Pulmonary artery endothelial cell (primary cell): ENCODE measurements at regions not wholly inside any gene's neighbourhood (a gene's known extent, or its start where the extent isn't known, plus 50 kb on each side); places are given as distances from the start of the nearest gene placed in this dataset.

Source experiments
- DNase-seq: peaks from one replicate; pipeline ENCODE4 v3.0.0-alpha.2; 2011; ENCODE audit warnings: low read depth, low spot score

- no peak for DNase-seq
Observed at GRCh38 chr4:59238212-59238611, 1961.9 kb upstream of the ADGRL3 start.

GRCh38 chr4:59240011-59240410 is 1960.1 kb upstream of the ADGRL3 start:
- no peak for DNase-seq

- no peak for DNase-seq
Observed at GRCh38 chr4:59243038-59243437, 1957.1 kb upstream of the ADGRL3 start.

GRCh38 chr4:59247032-59247431 is 1953.1 kb upstream of the ADGRL3 start:
- no peak for DNase-seq

GRCh38 chr4:59248313-59248712 is 1951.8 kb upstream of the ADGRL3 start:
- no peak for DNase-seq

- DNase-seq: no peak
Observed at GRCh38 chr4:59249110-59249509, 1951.0 kb upstream of the ADGRL3 start.

- no peak for DNase-seq
Observed at GRCh38 chr4:59258002-59258401, 1942.1 kb upstream of the ADGRL3 start.

GRCh38 chr4:59307609-59308008 is 1892.5 kb upstream of the ADGRL3 start:
- no peak for DNase-seq

- DNase-seq: no peak
Observed at GRCh38 chr4:59314637-59315036, 1885.5 kb upstream of the ADGRL3 start.

- DNase-seq: no peak
Observed at GRCh38 chr4:59339631-59340030, 1860.5 kb upstream of the ADGRL3 start.

- no peak for DNase-seq
Observed at GRCh38 chr4:59341506-59341905, 1858.6 kb upstream of the ADGRL3 start.

- DNase-seq: no peak
Observed at GRCh38 chr4:59348949-59349348, 1851.2 kb upstream of the ADGRL3 start.

GRCh38 chr4:59369229-59369628 is 1830.9 kb upstream of the ADGRL3 start:
- DNase-seq: no peak

GRCh38 chr4:59374416-59374815 is 1825.7 kb upstream of the ADGRL3 start:
- no peak for DNase-seq

GRCh38 chr4:59380841-59381366 is 1819.2 kb upstream of the ADGRL3 start:
- no peak for DNase-seq

GRCh38 chr4:59381591-59381990 is 1818.5 kb upstream of the ADGRL3 start:
- DNase-seq: no peak

GRCh38 chr4:59387759-59388758 is 1812.1 kb upstream of the ADGRL3 start:
- no peak for DNase-seq

- DNase-seq: no peak
Observed at GRCh38 chr4:59393780-59394179, 1806.3 kb upstream of the ADGRL3 start.

- no peak for DNase-seq
Observed at GRCh38 chr4:59400334-59400733, 1799.8 kb upstream of the ADGRL3 start.

- no peak for DNase-seq
Observed at GRCh38 chr4:59409647-59410046, 1790.5 kb upstream of the ADGRL3 start.

GRCh38 chr4:59412739-59413138 is 1787.4 kb upstream of the ADGRL3 start:
- no peak for DNase-seq

GRCh38 chr4:59455751-59456150 is 1744.4 kb upstream of the ADGRL3 start:
- no peak for DNase-seq

- DNase-seq: no peak
Observed at GRCh38 chr4:59457576-59457975, 1742.5 kb upstream of the ADGRL3 start.
